SKM-1 (cell line): ENCODE measurements at regions not wholly inside any gene's neighbourhood (a gene's known extent, or its start where the extent isn't known, plus 50 kb on each side); places are given as distances from the start of the nearest gene placed in this dataset.
A peak's percentile ranks its signal among the peaks of the same experiment; 100 is the strongest.

Experiments used
- DNase-seq: peaks from one replicate; lab custom pipeline; 2025; ENCODE audit not compliant: unreplicated experiment; lab: John Stamatoyannopoulos, UW

DNA sequence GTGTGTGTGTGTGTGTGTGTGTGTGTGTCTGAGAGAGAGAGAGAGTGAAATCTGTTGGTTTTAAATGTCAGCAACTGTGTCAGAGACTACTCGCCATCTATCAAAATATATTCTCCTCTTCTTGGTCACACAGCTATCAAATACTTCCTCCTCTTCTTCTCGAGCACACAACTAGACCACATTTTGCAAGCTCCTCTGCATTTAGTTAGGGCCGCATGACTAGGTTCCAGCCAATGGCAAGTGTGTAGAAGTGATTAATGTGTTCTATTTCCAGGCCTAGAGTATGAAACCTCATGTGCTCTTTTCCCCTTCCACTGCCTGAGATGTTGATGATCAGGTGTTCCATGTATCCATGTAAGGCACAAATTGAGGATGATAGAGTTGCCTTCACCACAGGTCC is 278.5 kb upstream of the MARCKS start:
- no peak for DNase-seq

- DNase-seq, result no peak
These were observed 272.4 kb upstream of the MARCKS start for GRCh38 chr6:113584767-113585166.

DNA sequence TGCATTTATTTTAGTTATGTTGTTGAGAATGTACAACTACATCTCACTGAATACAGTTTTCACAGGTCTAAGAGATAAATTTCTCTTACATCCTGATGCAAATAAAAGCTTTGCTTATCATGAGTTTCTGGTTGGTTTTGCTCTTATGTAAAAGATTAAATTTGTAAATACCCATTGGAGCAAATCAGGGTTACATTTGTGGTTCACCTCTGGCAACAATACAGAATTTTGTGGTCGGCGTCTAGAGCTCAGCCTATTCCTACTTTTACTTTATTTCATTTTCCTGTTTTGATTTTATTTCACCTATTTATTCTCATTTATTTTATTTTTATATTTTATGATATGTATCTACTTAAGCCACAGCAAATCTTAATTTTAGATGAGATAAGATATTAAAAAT is 271.9 kb upstream of the MARCKS start:
- no peak for DNase-seq

DNA sequence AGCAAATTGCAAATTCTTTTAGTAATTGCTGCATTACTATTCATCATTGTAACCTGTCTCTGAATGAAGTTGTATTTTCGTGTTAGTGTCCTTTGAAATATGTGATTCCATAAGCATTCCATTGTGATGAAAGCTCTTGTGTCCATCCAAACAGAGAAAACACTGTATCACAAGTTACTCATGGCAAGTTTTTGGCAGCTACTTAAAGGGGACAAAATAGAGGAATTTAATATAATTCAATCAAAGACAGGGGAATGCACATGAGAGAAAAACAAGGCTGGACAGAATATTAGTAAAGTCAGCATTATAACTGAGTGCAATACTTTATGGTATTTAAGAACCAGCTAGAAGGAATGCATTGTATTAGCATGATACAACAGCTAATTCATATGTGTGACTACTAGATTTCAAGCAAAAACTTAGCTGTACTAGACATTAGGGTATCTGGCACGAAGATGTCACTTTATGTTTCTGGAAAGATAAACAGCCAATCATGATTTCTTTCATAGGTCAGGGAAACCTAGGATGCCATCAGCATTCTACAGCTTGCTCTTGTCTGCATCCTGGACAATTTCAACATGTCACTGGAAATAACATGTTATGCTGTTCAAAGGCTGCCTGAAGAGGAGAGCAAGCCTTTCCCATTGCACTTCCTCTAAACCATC is 270.6 kb upstream of the MARCKS start:
- DNase-seq, result no peak

DNA sequence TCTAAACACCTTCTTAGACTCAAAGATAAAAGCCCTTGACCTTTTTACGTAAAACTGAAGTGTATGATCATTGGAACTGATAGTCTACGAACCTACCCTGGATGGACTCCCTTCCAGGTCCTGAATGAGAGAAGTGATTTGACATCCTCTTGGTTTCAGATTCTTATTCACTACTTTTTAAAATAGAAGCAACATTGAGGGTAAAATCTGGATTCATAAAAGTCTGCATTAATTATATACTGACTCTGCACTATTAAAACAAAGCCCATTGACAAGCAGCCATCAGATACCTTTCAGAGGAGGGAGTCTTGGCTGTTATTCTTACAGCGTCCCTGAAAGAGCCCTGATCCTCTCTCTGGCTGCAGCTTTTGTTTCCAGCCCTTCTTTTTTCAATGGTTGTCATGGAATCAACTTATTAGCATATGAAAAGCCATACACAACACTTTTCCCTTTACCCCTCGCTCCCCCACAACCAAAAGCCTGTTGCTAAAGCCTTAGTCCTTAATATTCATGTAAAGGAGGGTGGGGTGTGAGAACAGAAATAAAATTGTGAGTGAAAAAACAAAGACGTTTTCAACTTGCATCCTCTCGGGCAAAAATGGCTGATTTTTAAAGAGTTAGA is 270.0 kb upstream of the MARCKS start:
- no peak for DNase-seq

DNA sequence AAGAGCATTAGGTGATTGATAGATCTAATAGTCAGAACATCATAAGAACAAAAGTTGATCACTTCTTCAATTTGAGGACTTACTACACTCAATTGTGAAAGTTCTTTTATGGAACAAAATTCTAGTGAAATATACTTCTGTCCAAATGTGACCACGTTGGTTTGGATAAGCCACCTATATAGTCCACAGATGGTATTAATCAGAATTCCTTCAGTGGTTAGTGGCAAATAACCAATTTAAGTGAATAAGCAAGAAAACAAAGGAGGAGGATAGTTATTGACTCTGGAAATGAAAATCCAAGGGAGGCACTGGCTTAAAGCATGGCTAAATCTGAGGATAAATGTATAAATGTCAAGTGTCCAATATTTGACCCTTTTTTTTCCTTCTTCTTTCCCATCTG is 268.5 kb upstream of the MARCKS start:
- DNase-seq, result no peak

- no peak for DNase-seq
These were observed 265.0 kb upstream of the MARCKS start for GRCh38 chr6:113591896-113592827.

DNA sequence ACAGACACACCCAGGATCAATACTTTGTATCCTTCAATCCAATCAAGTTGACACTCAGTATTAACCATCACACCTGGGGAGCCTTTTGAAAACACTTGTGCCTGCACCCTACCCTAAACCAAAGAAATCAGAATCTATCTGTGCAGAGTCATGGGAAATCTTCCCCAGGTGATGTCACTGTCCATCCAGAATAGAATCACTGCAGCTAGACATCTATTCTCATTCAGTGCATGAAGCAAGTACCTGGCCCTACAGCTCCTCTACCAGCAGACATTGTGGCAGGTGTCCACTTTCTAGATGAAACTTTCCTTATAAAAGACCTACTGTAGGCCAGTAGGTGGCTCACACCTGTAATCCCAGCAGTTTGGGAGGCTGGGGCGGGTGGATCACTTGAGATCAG is 262.4 kb upstream of the MARCKS start:
- no peak for DNase-seq

DNA sequence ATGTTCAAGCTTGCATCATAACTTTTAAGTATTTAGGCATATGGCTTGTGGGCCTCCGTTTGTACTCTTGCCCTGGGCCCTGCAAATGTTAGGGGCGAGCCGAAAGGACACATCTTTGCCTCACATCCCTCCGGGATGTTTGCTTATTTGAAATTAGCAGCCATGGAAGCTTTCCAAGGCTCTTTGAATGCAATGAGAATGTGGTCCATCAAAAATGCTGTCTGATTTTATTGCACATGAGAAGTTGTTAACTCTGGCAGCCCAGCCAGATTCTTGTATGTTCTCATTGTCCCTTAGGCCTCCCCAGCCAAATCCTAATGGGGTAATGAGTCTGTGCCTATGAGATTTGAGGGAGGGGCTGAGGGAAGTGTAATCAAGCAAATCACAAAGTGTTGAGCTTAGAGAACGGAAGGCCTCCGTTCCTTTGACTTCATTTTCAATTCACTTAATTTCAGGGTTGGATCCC is 261.2 kb upstream of the MARCKS start:
- no peak for DNase-seq

DNA sequence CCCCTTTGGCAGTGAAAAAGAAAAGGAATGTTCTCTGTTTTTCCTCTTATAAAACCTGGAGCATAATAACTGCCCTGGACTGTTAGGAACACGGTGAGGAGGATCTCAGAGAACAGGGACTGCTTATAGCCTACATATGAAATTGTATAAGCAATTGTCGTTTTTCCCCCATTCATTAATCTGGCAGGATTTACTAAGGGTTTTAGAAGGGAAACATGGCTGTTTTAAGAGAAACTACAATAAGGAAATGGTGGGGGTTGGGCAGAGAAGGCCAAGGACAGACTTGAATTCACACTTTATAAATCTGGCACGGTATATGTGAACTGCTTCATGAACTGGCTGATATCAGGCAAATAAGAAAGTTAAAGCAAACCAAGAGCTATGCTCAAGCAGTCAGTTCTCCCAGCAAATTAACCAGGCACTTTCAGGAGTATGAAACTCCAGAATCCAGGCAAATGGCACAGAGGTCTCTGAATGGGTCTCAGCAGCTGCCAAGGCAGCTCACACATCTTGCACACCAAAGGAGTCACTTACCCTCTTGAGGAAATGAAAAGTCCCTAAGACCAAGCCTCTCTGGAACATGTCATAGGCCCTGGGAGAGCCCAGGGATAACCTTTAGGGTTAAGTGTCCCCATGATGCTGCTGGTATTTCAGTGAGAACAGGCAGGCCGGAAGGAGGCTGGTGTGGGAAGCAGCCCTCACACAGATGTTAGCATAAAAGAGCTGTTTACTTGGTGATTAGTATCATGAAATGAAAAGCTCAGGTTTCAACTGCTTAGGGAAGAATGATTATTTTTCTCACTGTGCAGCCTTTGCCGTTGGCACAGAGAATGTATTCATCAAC is 260.5 kb upstream of the MARCKS start:
- no peak for DNase-seq

DNA sequence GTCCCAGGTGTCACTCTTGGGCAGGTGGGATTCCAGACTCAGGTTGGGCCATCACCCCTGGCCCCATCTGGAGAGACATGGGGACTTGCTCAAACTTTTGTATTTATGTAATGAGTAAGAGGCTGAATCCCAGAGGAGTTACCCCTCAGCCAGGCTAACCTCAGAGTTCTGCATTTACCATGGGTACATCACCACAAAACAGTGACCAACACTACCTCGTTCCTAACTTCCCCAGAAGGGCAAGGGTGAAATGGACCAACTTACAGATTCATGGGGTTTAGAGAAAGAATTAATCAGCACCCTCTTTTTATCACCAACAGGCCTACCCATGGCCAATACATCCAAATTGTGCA is 259.9 kb upstream of the MARCKS start:
- no peak for DNase-seq

DNA sequence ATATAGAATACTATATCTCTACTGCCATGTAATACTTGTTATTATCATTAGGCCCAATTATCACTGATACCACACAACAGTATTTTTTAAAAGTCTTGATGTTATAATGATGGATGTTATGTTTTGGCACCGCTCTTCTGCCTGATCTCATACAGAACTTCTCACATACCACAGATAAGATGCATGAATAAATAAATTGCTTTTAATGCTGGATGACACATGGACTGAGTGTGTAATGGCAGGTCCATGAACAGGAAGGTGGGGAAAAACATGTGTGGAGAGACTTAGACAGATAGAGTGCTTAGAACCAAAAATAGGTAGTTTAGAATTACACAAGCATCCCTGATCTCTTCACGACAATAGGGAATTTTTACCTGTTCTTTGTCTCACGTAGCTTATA is 258.4 kb upstream of the MARCKS start:
- DNase-seq, result no peak

DNA sequence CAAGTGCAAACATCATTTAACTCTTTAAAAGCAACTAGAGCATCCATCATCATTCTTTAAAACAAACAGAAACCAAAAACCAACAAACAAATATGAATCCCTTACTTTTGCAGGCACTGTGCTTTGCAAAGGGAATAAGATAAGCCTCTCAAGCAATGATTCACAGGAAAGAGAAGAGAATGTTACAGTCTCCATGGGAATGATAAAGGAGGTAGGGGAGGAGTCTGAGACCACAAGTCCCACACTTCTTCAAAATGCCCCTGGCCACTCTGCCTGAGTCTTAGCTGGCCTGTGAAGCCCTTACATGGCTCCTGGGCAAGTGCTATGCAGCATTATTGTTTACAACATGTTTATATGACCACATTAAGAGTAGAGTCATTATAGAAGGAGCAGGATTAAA is 257.7 kb upstream of the MARCKS start:
- no peak for DNase-seq

DNA sequence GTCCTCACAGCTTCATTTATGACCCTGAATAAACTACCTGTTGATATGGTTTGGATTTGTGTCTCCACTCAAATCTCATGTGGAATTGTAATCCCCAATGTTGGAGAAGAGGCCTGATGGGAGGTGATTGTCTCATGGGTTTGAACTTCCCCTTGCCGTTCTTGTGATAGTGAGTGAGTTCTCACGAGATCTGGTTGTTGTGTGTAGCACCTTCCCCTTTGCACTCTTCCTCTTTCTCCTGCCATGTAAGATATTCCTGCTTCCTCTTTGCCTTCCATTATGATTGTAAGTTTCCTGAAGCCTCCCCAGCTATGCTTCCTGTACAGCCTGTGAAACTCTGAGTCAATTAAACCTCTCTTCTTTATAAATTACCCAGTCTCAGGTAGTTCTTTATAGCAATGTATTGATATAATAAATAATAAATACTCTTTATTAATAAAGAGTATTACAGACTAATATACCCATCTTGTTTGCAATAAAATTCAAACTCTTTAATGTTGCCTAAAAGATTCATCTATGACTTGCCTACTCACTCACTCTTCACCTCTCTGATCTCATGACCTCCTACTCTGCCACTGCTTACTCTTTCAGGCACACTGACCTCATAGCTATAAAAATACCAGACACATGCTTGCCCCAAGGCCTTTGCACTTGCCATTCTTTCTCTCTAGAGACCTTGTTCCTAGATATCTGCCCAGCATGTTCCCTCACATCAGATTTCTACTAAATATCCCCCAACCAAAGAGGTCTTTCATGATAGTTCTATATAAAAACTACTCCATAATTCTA is 256.4 kb upstream of the MARCKS start:
- DNase-seq, result peak; percentile 27

GRCh38 chr6:113607821-113608545 is 249.2 kb upstream of the MARCKS start:
- DNase-seq, result no peak

GRCh38 chr6:113610377-113610988 is 246.7 kb upstream of the MARCKS start:
- no peak for DNase-seq

DNA sequence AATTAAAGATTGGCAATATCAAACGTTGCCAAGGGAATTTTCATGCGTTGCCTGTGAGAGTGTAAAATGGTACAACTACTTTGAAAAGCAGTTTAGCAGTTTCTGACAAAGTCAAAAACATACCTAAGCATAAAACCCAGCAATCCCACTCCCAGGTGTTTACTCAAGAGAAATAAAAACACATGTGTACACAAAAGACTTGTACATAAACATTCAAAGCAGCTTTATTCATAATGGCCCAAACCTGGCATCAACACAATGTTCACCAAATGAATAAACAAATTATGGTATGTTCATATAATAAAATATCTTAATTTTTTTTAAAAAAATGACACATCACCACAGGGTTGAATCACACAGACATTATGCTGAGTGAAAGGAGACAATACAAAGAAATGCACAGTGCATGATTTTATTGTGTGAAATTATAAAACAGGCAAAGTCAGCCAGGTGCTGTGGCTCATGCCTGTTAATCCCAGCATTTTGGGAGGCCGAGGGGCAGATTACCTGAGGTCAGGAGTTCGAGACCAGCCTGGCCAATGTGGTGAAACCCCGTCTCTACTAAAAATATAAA is 240.4 kb upstream of the MARCKS start:
- no peak for DNase-seq

DNA sequence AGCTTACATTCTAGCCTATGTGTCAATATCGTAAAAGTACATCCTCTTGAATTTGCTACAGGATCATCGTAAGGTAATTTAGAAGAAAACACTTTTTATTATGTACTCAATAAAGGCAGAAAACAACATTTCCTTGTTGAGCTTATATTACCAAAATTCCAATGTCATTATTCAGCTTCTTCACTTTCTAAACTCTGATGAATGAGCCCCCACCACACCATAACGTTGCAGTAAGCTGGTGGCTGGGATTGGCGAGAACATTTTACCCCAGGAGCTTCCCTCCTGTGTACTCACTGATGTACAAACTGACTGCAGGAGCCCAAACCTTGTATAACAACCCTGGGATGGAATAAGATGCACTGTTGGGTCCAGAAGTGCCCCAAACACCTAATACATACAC is 238.1 kb upstream of the MARCKS start:
- DNase-seq, result no peak

- no peak for DNase-seq
These were observed 236.8 kb upstream of the MARCKS start for GRCh38 chr6:113620386-113620785.
